Medulla oblongata (tissue), 1 donor: ENCODE measurements at regions not wholly inside any gene's neighbourhood (a gene's known extent, or its start where the extent isn't known, plus 50 kb on each side); places are given as distances from the start of the nearest gene placed in this dataset.

ENCODE experiments used
- DNase-seq: peaks from one replicate; pipeline ENCODE4 v3.0.0-alpha.2; 2015; ENCODE audit errors: extremely low spot score

DNA sequence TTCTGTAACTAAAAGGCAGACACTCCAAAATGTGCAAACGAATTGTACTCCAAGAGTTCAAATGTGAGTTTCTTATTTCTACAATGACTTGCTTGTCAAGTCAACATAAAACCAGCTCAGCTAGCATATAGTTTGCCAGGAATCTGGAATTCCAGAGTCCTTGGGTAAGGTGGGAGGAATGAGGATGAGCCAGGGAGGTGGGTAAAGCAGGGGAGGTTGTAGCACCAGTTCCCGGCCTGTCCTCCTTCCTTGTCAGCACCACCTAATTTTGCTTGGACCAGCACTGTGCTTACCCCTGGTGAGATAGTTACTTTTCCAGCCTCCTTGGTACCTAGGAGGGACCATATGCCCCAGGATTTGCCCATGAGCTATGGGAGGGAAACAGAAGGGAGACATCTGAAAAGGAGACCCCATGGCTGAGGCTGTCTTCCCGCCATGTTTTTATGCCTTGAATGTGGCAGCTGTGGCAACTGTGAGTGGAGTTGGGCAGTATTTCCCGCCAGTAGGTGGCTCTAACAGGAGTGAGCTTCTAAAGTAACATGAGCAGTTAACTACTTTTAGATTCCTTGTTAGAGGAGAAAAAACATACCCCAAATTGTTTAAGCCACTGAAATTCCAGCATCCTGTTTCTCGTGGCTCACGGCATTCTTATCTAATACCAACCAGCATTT lies 302.5 kb downstream of the TENT4A start:
- no peak for DNase-seq

- DNase-seq, result no peak
Observed at GRCh38 chr5:7016999-7017747, 303.9 kb downstream of the TENT4A start.

- no peak for DNase-seq
Observed at GRCh38 chr5:7018198-7018597, 305.0 kb downstream of the TENT4A start.

DNA sequence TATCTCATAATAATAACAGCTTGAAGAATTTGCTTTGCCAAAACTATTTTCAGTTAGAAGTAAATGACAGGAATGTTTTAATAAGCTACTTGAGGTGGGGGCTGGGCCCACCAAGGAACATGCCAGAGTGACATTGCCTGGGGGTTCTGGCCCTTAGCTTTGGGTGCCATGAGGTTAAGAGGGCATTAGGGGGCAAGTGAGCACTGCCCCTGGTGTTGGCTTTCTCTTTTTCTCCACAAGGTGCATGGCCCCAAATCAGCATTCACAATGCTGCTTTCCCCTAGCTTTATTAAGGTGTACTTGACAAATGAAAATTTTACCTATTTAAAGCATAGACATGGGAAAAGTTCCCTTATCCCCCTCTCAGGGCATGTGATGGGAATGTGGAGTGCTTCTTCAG lies 305.4 kb downstream of the TENT4A start:
- no peak for DNase-seq

GRCh38 chr5:7036192-7036835 lies 323.1 kb downstream of the TENT4A start:
- no peak for DNase-seq

DNA sequence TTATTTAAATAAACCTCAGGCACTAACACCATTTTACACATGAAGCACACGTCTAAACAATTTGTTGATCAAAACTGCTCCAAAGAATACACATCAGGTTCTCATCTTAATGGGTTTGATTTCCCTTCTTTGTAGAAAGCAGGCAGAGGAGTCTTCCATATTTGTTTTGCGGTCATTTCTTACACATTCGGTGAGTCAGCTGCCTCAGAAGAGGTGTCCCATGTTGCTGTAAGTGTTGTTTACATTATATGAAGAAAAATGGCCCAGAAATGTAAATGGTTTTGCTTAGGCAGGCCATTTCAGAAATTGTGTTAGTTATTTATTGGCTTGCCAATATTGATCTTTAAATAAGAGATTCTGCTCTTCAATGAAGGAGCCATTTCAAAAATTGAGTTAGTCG lies 325.8 kb downstream of the TENT4A start:
- DNase-seq, result no peak

DNA sequence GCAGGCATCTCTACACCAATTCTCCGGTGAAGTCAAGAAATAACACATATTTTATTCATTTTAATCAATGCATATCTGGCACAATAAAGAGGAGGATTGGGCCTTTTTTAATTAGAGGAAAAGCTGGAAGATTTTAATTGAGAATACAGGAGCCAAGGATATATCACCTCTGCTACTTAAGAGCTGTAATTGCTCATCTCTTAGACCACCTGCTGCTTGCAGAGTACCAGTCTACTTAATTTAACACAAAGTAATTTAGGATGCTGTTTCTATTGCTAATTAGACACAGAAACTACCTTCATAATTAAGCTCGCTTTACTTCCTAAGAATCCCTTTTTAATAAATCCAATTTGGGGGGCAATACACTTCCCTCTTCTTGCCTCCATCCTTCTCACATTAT lies 326.9 kb downstream of the TENT4A start:
- no peak for DNase-seq

DNA sequence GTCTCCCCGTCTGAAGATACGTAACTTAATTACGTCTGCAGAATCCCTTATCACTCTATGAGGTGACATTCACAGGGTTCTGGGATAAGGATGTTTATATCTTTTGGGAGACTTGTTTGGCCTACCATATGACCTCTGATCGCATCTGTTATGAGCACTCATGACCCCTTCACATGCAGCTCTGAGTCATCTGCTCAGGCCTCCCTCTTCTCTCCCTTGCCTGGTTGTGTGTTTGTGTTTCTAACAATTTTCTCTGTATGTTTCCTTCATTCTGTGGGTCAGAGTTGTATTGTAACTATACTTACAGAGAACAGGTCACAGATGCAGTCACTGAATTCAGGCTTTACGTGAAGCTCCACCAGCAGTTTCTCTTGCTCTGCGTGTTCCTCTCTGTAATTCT lies 330.6 kb downstream of the TENT4A start:
- no peak for DNase-seq

DNA sequence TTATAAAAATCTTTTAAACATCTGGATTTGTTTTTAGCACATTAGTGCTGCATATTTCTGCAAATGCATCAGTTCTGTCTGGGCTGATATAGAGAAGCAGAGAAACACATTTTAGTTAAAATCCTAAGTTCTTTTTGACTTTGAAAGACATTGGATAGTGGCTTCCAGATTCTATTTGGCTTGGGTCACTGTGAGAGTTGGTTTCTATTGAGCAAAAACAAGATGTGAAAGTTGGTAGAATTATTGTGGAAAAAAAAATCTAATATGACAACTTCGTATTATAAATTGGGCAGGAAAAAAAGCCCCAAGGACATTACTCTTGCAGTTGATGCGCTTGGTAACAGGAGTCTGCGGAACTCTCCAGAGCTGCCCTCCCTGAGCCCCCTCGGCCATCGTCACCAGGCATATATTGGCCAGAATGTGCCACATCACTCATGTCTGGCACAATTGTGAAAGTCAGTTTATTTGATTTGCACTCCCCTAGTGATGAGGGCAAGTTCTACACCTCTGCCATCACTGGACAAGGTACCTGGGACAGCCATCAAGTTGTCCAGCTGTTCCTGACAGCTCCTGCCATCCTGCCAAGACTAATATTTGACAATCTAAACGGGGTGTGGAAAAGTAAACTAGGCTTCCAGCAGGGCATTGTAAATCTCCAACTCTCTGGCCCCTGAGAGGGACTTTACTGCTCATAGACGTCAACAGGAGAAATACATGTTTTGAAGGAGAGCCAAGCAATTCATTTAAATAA lies 334.5 kb downstream of the TENT4A start:
- DNase-seq, result no peak

- no peak for DNase-seq
Observed at GRCh38 chr5:7050986-7051385, 337.8 kb downstream of the TENT4A start.

DNA sequence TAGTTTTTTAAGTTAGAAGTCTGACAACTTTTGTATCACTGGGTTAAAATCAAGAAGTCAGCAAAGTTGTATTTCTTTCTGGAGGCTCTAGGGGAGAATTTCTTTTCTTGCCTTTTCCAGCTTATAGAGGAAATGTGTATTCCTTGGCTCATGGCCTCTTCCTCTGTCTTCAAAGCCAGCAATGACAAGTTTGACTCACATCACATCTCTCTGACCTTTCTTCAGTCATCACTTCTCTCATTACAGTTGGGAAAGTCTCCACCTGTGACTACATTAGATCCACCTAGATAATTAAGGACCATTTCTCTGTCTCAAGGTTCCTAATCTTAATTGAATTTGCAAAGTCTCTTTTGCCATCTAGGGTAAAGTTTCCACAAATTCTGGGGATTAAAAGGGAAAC lies 339.9 kb downstream of the TENT4A start:
- DNase-seq, result no peak

- DNase-seq, result no peak
Observed at GRCh38 chr5:7053528-7054209, 340.4 kb downstream of the TENT4A start.

GRCh38 chr5:7066471-7067235 lies 329.3 kb upstream of the ADCY2 start:
- no peak for DNase-seq

GRCh38 chr5:7068156-7068555 lies 327.8 kb upstream of the ADCY2 start:
- no peak for DNase-seq

DNA sequence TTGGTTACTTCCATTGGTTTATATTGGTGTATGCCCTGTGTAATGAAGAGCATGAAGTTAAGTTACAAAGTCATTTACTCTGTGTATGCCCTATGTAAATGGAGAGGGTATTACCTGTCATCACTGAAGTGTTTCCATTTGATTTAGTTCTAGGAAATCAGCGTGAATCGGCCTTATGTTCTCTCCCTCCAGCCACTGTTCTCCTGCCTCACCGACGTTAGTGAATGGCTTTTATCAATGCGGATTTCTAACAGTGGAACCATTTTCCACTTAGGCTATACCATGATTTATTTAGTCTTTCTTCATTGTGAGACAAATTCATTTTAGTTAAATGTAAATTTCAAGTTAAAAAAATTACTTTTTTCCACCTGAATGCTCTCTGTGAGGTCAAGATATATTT lies 327.0 kb upstream of the ADCY2 start:
- DNase-seq, result no peak

DNA sequence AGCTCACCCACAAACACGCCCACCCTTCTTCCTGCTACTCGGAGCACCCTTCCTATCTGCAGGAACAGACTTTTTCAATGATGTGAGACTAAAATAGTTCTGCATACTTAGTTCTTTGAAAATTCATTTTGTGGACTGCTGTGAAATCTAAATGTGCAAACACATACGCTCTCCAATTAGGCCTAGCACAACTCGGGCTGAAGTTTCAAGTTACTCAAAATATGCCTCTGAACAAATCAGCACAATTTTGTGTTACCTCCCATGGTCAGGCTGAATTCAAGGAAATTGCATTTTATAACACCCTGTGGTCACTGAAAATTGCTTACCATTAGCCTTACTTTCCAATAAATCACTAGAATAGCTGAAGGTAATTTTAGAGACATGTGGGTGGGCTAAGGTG lies 323.8 kb upstream of the ADCY2 start:
- DNase-seq, result no peak

DNA sequence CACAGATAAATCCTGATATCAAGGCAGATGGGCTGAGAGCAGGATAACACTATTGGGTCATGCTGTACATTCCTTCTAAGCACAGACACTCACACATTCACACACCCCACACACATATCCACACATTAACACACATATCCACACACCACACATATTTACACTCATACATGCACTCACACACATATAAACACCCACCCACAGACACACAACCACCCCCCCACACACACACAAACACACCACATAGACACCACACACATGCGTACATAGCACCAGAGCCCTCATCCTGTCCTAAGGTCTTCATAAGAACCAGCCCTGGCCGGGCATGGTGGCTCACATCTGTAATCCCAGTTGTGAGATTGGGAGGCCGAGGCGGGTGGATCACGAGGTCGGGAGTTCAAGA lies 322.3 kb upstream of the ADCY2 start:
- no peak for DNase-seq

DNA sequence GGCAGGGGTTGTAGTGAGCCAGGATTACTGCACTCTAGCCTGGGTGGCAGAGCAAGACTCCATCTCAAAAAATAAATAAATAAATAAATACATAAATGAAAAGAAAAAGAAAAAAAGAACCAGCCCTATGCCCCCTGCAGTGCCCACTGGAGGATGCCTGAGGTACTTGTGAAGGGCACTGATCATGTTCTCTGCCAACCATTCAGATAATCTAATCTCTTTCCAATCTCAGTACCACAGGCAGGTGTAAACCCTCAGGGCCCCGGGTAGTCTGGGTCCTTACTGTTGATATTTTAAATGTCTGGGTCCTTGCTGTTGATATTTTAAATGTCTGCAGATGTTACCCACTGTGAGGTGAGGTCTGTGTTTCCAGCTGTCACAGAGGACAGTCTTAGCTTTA lies 321.8 kb upstream of the ADCY2 start:
- DNase-seq, result no peak

GRCh38 chr5:7075470-7075869 lies 320.5 kb upstream of the ADCY2 start:
- no peak for DNase-seq

DNA sequence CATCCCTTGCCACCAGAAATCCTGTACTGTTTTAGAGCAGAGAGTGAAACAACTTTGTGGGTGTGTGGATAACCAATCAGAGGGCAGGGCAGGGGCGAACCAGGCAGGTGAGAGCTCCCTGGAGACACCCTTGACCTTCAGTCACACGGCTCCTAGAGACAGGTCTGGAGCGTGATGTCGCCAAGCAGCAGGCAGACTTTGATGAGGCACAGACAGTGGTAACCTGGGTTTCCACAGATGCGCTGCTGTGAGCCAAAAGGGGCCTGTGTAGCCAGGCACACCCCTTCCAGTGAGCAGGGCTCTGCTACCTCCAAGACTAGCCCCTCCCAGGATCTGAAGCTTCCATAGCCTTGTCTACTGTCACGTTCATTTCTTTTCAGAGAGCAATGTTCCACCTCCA lies 317.8 kb upstream of the ADCY2 start:
- no peak for DNase-seq

- DNase-seq, result peak; percentile 18
Observed at GRCh38 chr5:7078901-7079300, 317.0 kb upstream of the ADCY2 start.
